ENCODE measurements at regions not wholly inside any gene's neighbourhood (a gene's known extent, or its start where the extent isn't known, plus 50 kb on each side); places are given as distances from the start of the nearest gene placed in this dataset.

- Histone ChIP-seq H2BK12ac (ENCODE audit: low read length) (no peak overlapping the region), H2BK120ac (ENCODE audit: insufficient read depth, low read length, poor library complexity) (no peak overlapping the region), H3K36me3 (ENCODE audit: control insufficient read depth in 1 of 2, insufficient read depth in 2 of 2, low read length in 2 of 2) (no peaks in the 10 kb centered on the region), H2AK5ac (ENCODE audit: low read length) (no peak overlapping the region), H3K79me1 (ENCODE audit: low read length) (no peaks in the 10 kb centered on the region), H3K18ac (ENCODE audit: low read length) (no peak overlapping the region), H2BK5ac (ENCODE audit: low read depth, low read length, poor library complexity) (no peak overlapping the region), H3K9me3 (ENCODE audit: insufficient read depth, low read depth, low read length) (no peaks in the 10 kb centered on the region), H3K9ac (ENCODE audit: low read length) (no peak overlapping the region), H3K23ac (ENCODE audit: low read length) (no peak overlapping the region), H3K4me3 (ENCODE audit: low read depth, low read length) (no peak overlapping the region), H4K8ac (ENCODE audit: low read depth, low read length) (no peak overlapping the region), H3K27ac (ENCODE audit: low read depth, low read length) (no peak overlapping the region), H3K27me3 (ENCODE audit: insufficient read depth, low read length) (no peaks in the 10 kb centered on the region), H3K4me2 (ENCODE audit: low read length) (no peak overlapping the region), H3K4ac (ENCODE audit: low read depth, low read length) (no peak overlapping the region), H3K4me1 (ENCODE audit: control insufficient read depth in 1 of 2, insufficient read depth in 2 of 2, low read length in 2 of 2) (no peaks in the 10 kb centered on the region), H3K14ac (ENCODE audit: low read length) (no peak overlapping the region), H4K12ac (ENCODE audit: low read depth, low read length) (no peak overlapping the region), H4K91ac (ENCODE audit: low read depth, low read length) (no peak overlapping the region), H2AFZ (ENCODE audit: insufficient read depth, low read length, poor library complexity) (no peak overlapping the region), H3K79me2 (ENCODE audit: control insufficient read depth, insufficient read depth, low read length, poor library complexity) (no peaks in the 10 kb centered on the region)
- WGBS (ENCODE audit: extremely low coverage, insufficient coverage, insufficient read length) = no CpG with 5 or more reads among the region's 7 CpGs
- DNase-seq = no peak
Measured at GRCh38 chr4:175277816-175278215, 359.7 kb downstream of the ADAM29 start.

- no peak overlapping the region for H3K4me2 ChIP-seq (ENCODE audit: low read length)
- H3K36me3 ChIP-seq (ENCODE audit: control insufficient read depth in 1 of 2, insufficient read depth in 2 of 2, low read length in 2 of 2) = no peaks in the 10 kb centered on the region
- H3K79me2 ChIP-seq (ENCODE audit: control insufficient read depth, insufficient read depth, low read length, poor library complexity) = no peaks in the 10 kb centered on the region
- H3K4me3 ChIP-seq (ENCODE audit: low read depth, low read length) = no peak overlapping the region
- H2AFZ ChIP-seq (ENCODE audit: insufficient read depth, low read length, poor library complexity) = no peak overlapping the region
- no CpG with 5 or more reads among the region's 2 CpGs for WGBS (ENCODE audit: extremely low coverage, insufficient coverage, insufficient read length)
- no peaks in the 10 kb centered on the region for H3K79me1 ChIP-seq (ENCODE audit: low read length)
- no peak overlapping the region for H3K23ac ChIP-seq (ENCODE audit: low read length)
- H3K9ac ChIP-seq (ENCODE audit: low read length) = no peak overlapping the region
- H4K8ac ChIP-seq (ENCODE audit: low read depth, low read length) = no peak overlapping the region
- no peak overlapping the region for H4K91ac ChIP-seq (ENCODE audit: low read depth, low read length)
- H3K14ac ChIP-seq (ENCODE audit: low read length) = no peak overlapping the region
- H4K12ac ChIP-seq (ENCODE audit: low read depth, low read length) = no peak overlapping the region
- DNase-seq = no peak
- no peak overlapping the region for H2BK12ac ChIP-seq (ENCODE audit: low read length)
- H3K18ac ChIP-seq (ENCODE audit: low read length) = no peak overlapping the region
- no peak overlapping the region for H3K4ac ChIP-seq (ENCODE audit: low read depth, low read length)
- H2AK5ac ChIP-seq (ENCODE audit: low read length) = no peak overlapping the region
- no peak overlapping the region for H3K27ac ChIP-seq (ENCODE audit: low read depth, low read length)
- no peaks in the 10 kb centered on the region for H3K9me3 ChIP-seq (ENCODE audit: insufficient read depth, low read depth, low read length)
- H3K27me3 ChIP-seq (ENCODE audit: insufficient read depth, low read length) = no peaks in the 10 kb centered on the region
- no peak overlapping the region for H2BK5ac ChIP-seq (ENCODE audit: low read depth, low read length, poor library complexity)
- H2BK120ac ChIP-seq (ENCODE audit: insufficient read depth, low read length, poor library complexity) = no peak overlapping the region
- H3K4me1 ChIP-seq (ENCODE audit: control insufficient read depth in 1 of 2, insufficient read depth in 2 of 2, low read length in 2 of 2) = no peaks in the 10 kb centered on the region
Measured at GRCh38 chr4:175280153-175280552, 362.0 kb downstream of the ADAM29 start.

- no peak overlapping the region for H2BK120ac ChIP-seq (ENCODE audit: insufficient read depth, low read length, poor library complexity)
- H3K36me3 ChIP-seq (ENCODE audit: control insufficient read depth in 1 of 2, insufficient read depth in 2 of 2, low read length in 2 of 2) = no peaks in the 10 kb centered on the region
- no peaks in the 10 kb centered on the region for H3K9me3 ChIP-seq (ENCODE audit: insufficient read depth, low read depth, low read length)
- H3K27me3 ChIP-seq (ENCODE audit: insufficient read depth, low read length) = no peaks in the 10 kb centered on the region
- WGBS (ENCODE audit: extremely low coverage, insufficient coverage, insufficient read length) = no CpG with 5 or more reads among the region's 1 CpG
- no peak overlapping the region for H2AFZ ChIP-seq (ENCODE audit: insufficient read depth, low read length, poor library complexity)
- H3K79me2 ChIP-seq (ENCODE audit: control insufficient read depth, insufficient read depth, low read length, poor library complexity) = no peaks in the 10 kb centered on the region
- no peak overlapping the region for H3K4me3 ChIP-seq (ENCODE audit: low read depth, low read length)
- no peaks in the 10 kb centered on the region for H3K4me1 ChIP-seq (ENCODE audit: control insufficient read depth in 1 of 2, insufficient read depth in 2 of 2, low read length in 2 of 2)
- no peak overlapping the region for H4K91ac ChIP-seq (ENCODE audit: low read depth, low read length)
- no peak overlapping the region for H3K27ac ChIP-seq (ENCODE audit: low read depth, low read length)
- H2BK5ac ChIP-seq (ENCODE audit: low read depth, low read length, poor library complexity) = no peak overlapping the region
- no peak overlapping the region for H2AK5ac ChIP-seq (ENCODE audit: low read length)
- no peak overlapping the region for H3K4me2 ChIP-seq (ENCODE audit: low read length)
- no peak overlapping the region for H3K9ac ChIP-seq (ENCODE audit: low read length)
- H3K18ac ChIP-seq (ENCODE audit: low read length) = no peak overlapping the region
- no peak for DNase-seq
- no peak overlapping the region for H3K4ac ChIP-seq (ENCODE audit: low read depth, low read length)
- no peaks in the 10 kb centered on the region for H3K79me1 ChIP-seq (ENCODE audit: low read length)
- H4K8ac ChIP-seq (ENCODE audit: low read depth, low read length) = no peak overlapping the region
- H3K14ac ChIP-seq (ENCODE audit: low read length) = no peak overlapping the region
- H2BK12ac ChIP-seq (ENCODE audit: low read length) = no peak overlapping the region
- no peak overlapping the region for H3K23ac ChIP-seq (ENCODE audit: low read length)
- no peak overlapping the region for H4K12ac ChIP-seq (ENCODE audit: low read depth, low read length)
Measured at GRCh38 chr4:175281894-175282293, 363.7 kb downstream of the ADAM29 start.

GRCh38 chr4:175282407-175282806 is 364.2 kb downstream of the ADAM29 start:
- Histone ChIP-seq H2BK120ac (ENCODE audit: insufficient read depth, low read length, poor library complexity) (no peak overlapping the region), H2BK5ac (ENCODE audit: low read depth, low read length, poor library complexity) (no peak overlapping the region), H4K12ac (ENCODE audit: low read depth, low read length) (no peak overlapping the region), H3K9me3 (ENCODE audit: insufficient read depth, low read depth, low read length) (no peaks in the 10 kb centered on the region), H3K4ac (ENCODE audit: low read depth, low read length) (no peak overlapping the region), H3K27ac (ENCODE audit: low read depth, low read length) (no peak overlapping the region), H2AK5ac (ENCODE audit: low read length) (no peak overlapping the region), H4K8ac (ENCODE audit: low read depth, low read length) (no peak overlapping the region), H3K27me3 (ENCODE audit: insufficient read depth, low read length) (no peaks in the 10 kb centered on the region), H3K36me3 (ENCODE audit: control insufficient read depth in 1 of 2, insufficient read depth in 2 of 2, low read length in 2 of 2) (no peaks in the 10 kb centered on the region), H3K79me2 (ENCODE audit: control insufficient read depth, insufficient read depth, low read length, poor library complexity) (no peaks in the 10 kb centered on the region), H3K4me2 (ENCODE audit: low read length) (no peak overlapping the region), H3K4me3 (ENCODE audit: low read depth, low read length) (no peak overlapping the region), H2BK12ac (ENCODE audit: low read length) (no peak overlapping the region), H3K18ac (ENCODE audit: low read length) (no peak overlapping the region), H3K4me1 (ENCODE audit: control insufficient read depth in 1 of 2, insufficient read depth in 2 of 2, low read length in 2 of 2) (no peaks in the 10 kb centered on the region), H3K79me1 (ENCODE audit: low read length) (no peaks in the 10 kb centered on the region), H3K9ac (ENCODE audit: low read length) (no peak overlapping the region), H4K91ac (ENCODE audit: low read depth, low read length) (no peak overlapping the region), H2AFZ (ENCODE audit: insufficient read depth, low read length, poor library complexity) (no peak overlapping the region), H3K14ac (ENCODE audit: low read length) (no peak overlapping the region), H3K23ac (ENCODE audit: low read length) (no peak overlapping the region)
- WGBS (ENCODE audit: extremely low coverage, insufficient coverage, insufficient read length) = no CpG with 5 or more reads among the region's 9 CpGs
- no peak for DNase-seq
